Keratinocyte (primary cell): ENCODE measurements at regions not wholly inside any gene's neighbourhood (a gene's known extent, or its start where the extent isn't known, plus 50 kb on each side); places are given as distances from the start of the nearest gene placed in this dataset.

Source experiments
- EZH2 ChIP-seq: IDR thresholded peaks from one replicate; pipeline ENCODE4 v1.6.1; 2012; ENCODE audit warnings: inconsistent platforms, mild to moderate bottlenecking, low read length, moderate library complexity
- TF ChIP-seq, protein P1 (sequence below), 3 experiments: IDR thresholded peaks in 1 of 3; conservative IDR thresholded peaks in 1 of 3; optimal IDR thresholded peaks in 1 of 3; 2 replicates in 2 of 3; 3 replicates in 1 of 3; pipeline versions ENCODE3 to v1.5.1; 2011; ENCODE audit warnings: low read length in 3 of 3, mild to moderate bottlenecking in 3 of 3, moderate library complexity in 2 of 3, control low read depth in 1 of 3, inconsistent platforms in 1 of 3; ENCODE audit not compliant: insufficient read depth in 2 of 3; ENCODE audit errors: extremely low read depth in 1 of 3

DNA sequence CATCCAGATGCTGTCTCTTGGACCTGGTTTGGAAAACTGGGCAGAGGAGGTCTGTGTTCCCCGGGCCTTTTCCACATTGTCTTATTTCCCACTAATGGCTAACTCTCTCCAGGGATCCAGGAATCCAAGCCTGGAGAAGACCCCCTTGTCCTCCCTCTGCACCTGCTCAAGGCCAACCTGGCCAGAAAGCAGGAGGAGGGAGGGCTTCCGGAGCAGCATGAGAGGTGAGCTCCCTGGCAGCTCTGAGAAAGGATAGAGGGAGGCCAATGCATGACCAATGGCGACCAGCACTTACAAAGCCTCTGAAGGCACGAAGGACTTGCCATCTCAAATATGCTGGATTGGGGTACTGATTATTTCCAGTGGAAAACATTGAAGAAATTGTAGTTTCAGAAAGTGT lies 445.0 kb upstream of the B3GAT1 start:
- TF ChIP-seq, protein P1, sequence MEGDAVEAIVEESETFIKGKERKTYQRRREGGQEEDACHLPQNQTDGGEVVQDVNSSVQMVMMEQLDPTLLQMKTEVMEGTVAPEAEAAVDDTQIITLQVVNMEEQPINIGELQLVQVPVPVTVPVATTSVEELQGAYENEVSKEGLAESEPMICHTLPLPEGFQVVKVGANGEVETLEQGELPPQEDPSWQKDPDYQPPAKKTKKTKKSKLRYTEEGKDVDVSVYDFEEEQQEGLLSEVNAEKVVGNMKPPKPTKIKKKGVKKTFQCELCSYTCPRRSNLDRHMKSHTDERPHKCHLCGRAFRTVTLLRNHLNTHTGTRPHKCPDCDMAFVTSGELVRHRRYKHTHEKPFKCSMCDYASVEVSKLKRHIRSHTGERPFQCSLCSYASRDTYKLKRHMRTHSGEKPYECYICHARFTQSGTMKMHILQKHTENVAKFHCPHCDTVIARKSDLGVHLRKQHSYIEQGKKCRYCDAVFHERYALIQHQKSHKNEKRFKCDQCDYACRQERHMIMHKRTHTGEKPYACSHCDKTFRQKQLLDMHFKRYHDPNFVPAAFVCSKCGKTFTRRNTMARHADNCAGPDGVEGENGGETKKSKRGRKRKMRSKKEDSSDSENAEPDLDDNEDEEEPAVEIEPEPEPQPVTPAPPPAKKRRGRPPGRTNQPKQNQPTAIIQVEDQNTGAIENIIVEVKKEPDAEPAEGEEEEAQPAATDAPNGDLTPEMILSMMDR (optimal IDR thresholded peaks at IDR 0.05 in 1 of 3, IDR thresholded peaks at IDR 0.05 in 1 of 3, conservative IDR thresholded peaks at IDR 0.05 in 1 of 3; ENCODE audit: extremely low read depth in 1 of 3, insufficient read depth in 2 of 3, low read length in 3 of 3): no peak
- TF ChIP-seq EZH2: no peak
